ENCODE measurements at regions not wholly inside any gene's neighbourhood (a gene's known extent, or its start where the extent isn't known, plus 50 kb on each side); places are given as distances from the start of the nearest gene placed in this dataset.
"Not testable (repeated sequence)": the region's sequence is repeated elsewhere in the genome, so short reads cannot be mapped to it uniquely, and the experiment has no call there.

GRCh38 chr4:14167876-14168510 is 540.5 kb upstream of the BOD1L1 start:
- DNase-seq (ENCODE audit: low read depth, low spot score), result no peak

GRCh38 chr4:14168919-14169318 is 541.4 kb upstream of the BOD1L1 start:
- DNase-seq (ENCODE audit: low read depth, low spot score), result peak; percentile 83

- DNase-seq (ENCODE audit: low read depth, low spot score), result no peak
Measured at GRCh38 chr4:14169460-14169859, 541.9 kb upstream of the BOD1L1 start.

GRCh38 chr4:14169940-14170339 is 542.4 kb upstream of the BOD1L1 start:
- DNase-seq (ENCODE audit: low read depth, low spot score), result not testable (repeated sequence)

GRCh38 chr4:14176613-14177012 is 549.1 kb upstream of the BOD1L1 start:
- no peak for DNase-seq (ENCODE audit: low read depth, low spot score)

- DNase-seq (ENCODE audit: low read depth, low spot score), result no peak
Measured at GRCh38 chr4:14177987-14178386, 550.5 kb upstream of the BOD1L1 start.

- no peak for DNase-seq (ENCODE audit: low read depth, low spot score)
Measured at GRCh38 chr4:14178421-14178820, 550.9 kb upstream of the BOD1L1 start.

- DNase-seq (ENCODE audit: low read depth, low spot score), result no peak
Measured at GRCh38 chr4:14180166-14180565, 552.6 kb upstream of the BOD1L1 start.

GRCh38 chr4:14180983-14181601 is 553.6 kb upstream of the BOD1L1 start:
- DNase-seq (ENCODE audit: low read depth, low spot score), result peak; percentile 22

- DNase-seq (ENCODE audit: low read depth, low spot score), result no peak
Measured at GRCh38 chr4:14182148-14182547, 554.6 kb upstream of the BOD1L1 start.

GRCh38 chr4:14184265-14184664 is 556.7 kb upstream of the BOD1L1 start:
- DNase-seq (ENCODE audit: low read depth, low spot score), result no peak

GRCh38 chr4:14184767-14185166 is 557.2 kb upstream of the BOD1L1 start:
- no peak for DNase-seq (ENCODE audit: low read depth, low spot score)

GRCh38 chr4:14188214-14188613 is 560.7 kb upstream of the BOD1L1 start:
- DNase-seq (ENCODE audit: low read depth, low spot score), result no peak

- DNase-seq (ENCODE audit: low read depth, low spot score), result no peak
Measured at GRCh38 chr4:14193601-14194000, 566.1 kb upstream of the BOD1L1 start.

- peak; percentile 90 for DNase-seq (ENCODE audit: low read depth, low spot score)
Measured at GRCh38 chr4:14196131-14196530, 568.6 kb upstream of the BOD1L1 start.

GRCh38 chr4:14215116-14215770 is 587.7 kb upstream of the BOD1L1 start:
- DNase-seq (ENCODE audit: low read depth, low spot score), result no peak

- no peak for DNase-seq (ENCODE audit: low read depth, low spot score)
Measured at GRCh38 chr4:14217401-14217800, 589.9 kb upstream of the BOD1L1 start.

GRCh38 chr4:14218641-14219040 is 591.1 kb upstream of the BOD1L1 start:
- peak; percentile 48 for DNase-seq (ENCODE audit: low read depth, low spot score)

GRCh38 chr4:14221176-14221575 is 593.7 kb upstream of the BOD1L1 start:
- DNase-seq (ENCODE audit: low read depth, low spot score), result peak; percentile 39

GRCh38 chr4:14222377-14223029 is 595.0 kb upstream of the BOD1L1 start:
- no peak for DNase-seq (ENCODE audit: low read depth, low spot score)

GRCh38 chr4:14223461-14223860 is 595.9 kb upstream of the BOD1L1 start:
- no peak for DNase-seq (ENCODE audit: low read depth, low spot score)

GRCh38 chr4:14225688-14226207 is 598.2 kb upstream of the BOD1L1 start:
- DNase-seq (ENCODE audit: low read depth, low spot score), result no peak

Measured in astrocyte of the hippocampus (primary cell).